NCI-H1694 (cell line): ENCODE measurements at regions not wholly inside any gene's neighbourhood (a gene's known extent, or its start where the extent isn't known, plus 50 kb on each side); places are given as distances from the start of the nearest gene placed in this dataset.
A peak's percentile ranks its signal among the peaks of the same experiment; 100 is the strongest.
"Not testable (repeated sequence)": the region's sequence is repeated elsewhere in the genome, so short reads cannot be mapped to it uniquely, and the experiment has no call there.

Experiments
- DNase-seq: peaks from one replicate; lab custom pipeline; 2025; lab: John Stamatoyannopoulos, UW

GRCh38 chr17:33696102-33696501 lies 403.0 kb upstream of the ASIC2 start:
- no peak for DNase-seq

GRCh38 chr17:33697557-33697956 lies 404.5 kb upstream of the ASIC2 start:
- DNase-seq, result no peak

GRCh38 chr17:33701910-33702309 lies 408.8 kb upstream of the ASIC2 start:
- DNase-seq, result no peak

- no peak for DNase-seq
Observed at GRCh38 chr17:33704856-33705255, 411.8 kb upstream of the ASIC2 start.

GRCh38 chr17:33709881-33710280 lies 416.8 kb upstream of the ASIC2 start:
- no peak for DNase-seq

GRCh38 chr17:33712120-33712519 lies 419.0 kb upstream of the ASIC2 start:
- no peak for DNase-seq

- no peak for DNase-seq
Observed at GRCh38 chr17:33716957-33717356, 423.9 kb upstream of the ASIC2 start.

GRCh38 chr17:33723736-33724135 lies 430.6 kb upstream of the ASIC2 start:
- not testable (repeated sequence) for DNase-seq

GRCh38 chr17:33725675-33726271 lies 432.7 kb upstream of the ASIC2 start:
- DNase-seq, result peak; percentile 45

GRCh38 chr17:33730131-33730530 lies 437.0 kb upstream of the ASIC2 start:
- DNase-seq, result no peak

- DNase-seq, result no peak
Observed at GRCh38 chr17:33732116-33732515, 439.0 kb upstream of the ASIC2 start.

GRCh38 chr17:33739714-33740113 lies 446.6 kb upstream of the ASIC2 start:
- no peak for DNase-seq

- no peak for DNase-seq
Observed at GRCh38 chr17:33745047-33745760, 452.1 kb upstream of the ASIC2 start.

GRCh38 chr17:33749171-33749570 lies 456.1 kb upstream of the ASIC2 start:
- DNase-seq, result no peak

GRCh38 chr17:33750943-33751701 lies 458.0 kb upstream of the ASIC2 start:
- DNase-seq, result peak; percentile 18

- no peak for DNase-seq
Observed at GRCh38 chr17:33751702-33752065, 458.6 kb upstream of the ASIC2 start.

- DNase-seq, result no peak
Observed at GRCh38 chr17:33753452-33753851, 460.4 kb upstream of the ASIC2 start.

GRCh38 chr17:33756021-33756420 lies 462.9 kb upstream of the ASIC2 start:
- DNase-seq, result no peak

GRCh38 chr17:33765871-33766270 lies 472.8 kb upstream of the ASIC2 start:
- DNase-seq, result no peak

- DNase-seq, result no peak
Observed at GRCh38 chr17:33766721-33767120, 473.6 kb upstream of the ASIC2 start.

GRCh38 chr17:33769066-33769465 lies 476.0 kb upstream of the ASIC2 start:
- DNase-seq, result no peak

GRCh38 chr17:33776304-33776703 lies 478.8 kb upstream of the CCL2 start:
- no peak for DNase-seq

- DNase-seq, result no peak
Observed at GRCh38 chr17:33776903-33777302, 478.2 kb upstream of the CCL2 start.
